Fibroblast of gingiva (primary cell): ENCODE measurements at regions not wholly inside any gene's neighbourhood (a gene's known extent, or its start where the extent isn't known, plus 50 kb on each side); places are given as distances from the start of the nearest gene placed in this dataset.
"Not testable (repeated sequence)": the region's sequence is repeated elsewhere in the genome, so short reads cannot be mapped to it uniquely, and the experiment has no call there.

ENCODE experiments used
- DNase-seq: peaks from one replicate; pipeline ENCODE4 v3.0.0-alpha.2; 2011; ENCODE audit warnings: low read depth

GRCh38 chr6:142637624-142638351 is 307.2 kb downstream of the HIVEP2 start:
- no peak for DNase-seq

GRCh38 chr6:142642651-142643050 is 302.3 kb downstream of the HIVEP2 start:
- no peak for DNase-seq

- DNase-seq: no peak
These were observed 300.1 kb downstream of the HIVEP2 start for GRCh38 chr6:142644866-142645265.

DNA sequence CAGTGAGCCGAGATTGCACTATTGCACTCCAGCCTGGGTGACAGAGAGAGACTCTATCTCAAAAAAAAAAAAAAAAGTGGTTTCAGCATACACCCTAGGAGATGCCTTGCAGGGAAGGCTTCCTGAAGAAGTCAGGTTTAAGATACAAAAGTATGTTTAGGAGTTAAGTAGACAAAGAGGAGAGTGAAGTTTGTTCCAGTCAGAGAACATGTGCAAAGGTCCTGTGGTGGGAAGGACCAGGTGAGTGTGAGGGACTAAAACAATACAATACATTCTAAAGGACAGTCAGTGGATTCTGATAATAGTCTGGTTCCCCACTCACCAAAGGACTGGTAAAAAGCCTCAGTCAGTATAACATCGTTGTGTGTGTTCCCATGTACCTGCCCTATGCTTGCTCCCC is 299.3 kb downstream of the HIVEP2 start:
- no peak for DNase-seq

- no peak for DNase-seq
These were observed 297.4 kb downstream of the HIVEP2 start for GRCh38 chr6:142647449-142648035.

GRCh38 chr6:142648036-142648451 is 296.9 kb downstream of the HIVEP2 start:
- DNase-seq: no peak

GRCh38 chr6:142648526-142648925 is 296.4 kb downstream of the HIVEP2 start:
- DNase-seq: no peak

GRCh38 chr6:142649438-142650234 is 295.3 kb downstream of the HIVEP2 start:
- DNase-seq: not testable (repeated sequence)

GRCh38 chr6:142651384-142651783 is 293.6 kb downstream of the HIVEP2 start:
- no peak for DNase-seq

DNA sequence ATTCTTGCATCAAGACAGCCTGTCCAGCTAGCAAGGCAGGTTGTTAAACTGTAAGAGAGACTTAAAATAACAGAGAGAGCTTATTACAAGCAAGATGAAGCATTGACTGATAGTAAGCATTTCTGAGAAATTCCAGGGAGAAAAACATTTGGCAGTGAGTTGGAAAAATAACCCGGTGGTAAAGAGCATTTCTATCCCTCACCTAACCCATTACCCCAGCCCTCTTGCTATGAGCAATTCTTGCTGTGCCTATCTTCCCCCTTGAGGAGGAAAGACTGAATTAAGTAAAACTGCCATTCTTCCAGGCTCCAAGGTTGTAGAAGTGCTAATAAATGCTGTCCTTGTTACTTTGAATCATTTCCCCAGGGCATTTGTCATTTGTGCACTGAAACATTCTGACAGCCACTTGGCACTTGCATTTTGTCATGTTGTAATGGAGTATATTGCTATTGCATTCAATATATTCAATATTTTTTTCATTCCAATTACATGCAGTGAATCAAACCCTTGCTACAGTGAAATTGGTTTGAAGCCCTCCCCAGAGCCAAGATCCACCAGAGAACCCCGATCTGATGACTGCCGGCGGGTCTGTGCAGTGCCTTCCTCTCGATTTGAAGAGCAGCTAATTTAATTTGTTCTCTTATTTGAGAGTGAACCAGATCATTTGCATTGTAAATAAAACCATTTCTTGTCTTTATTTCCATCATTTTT is 291.1 kb downstream of the HIVEP2 start:
- no peak for DNase-seq

GRCh38 chr6:142659661-142660060 is 285.3 kb downstream of the HIVEP2 start:
- no peak for DNase-seq

DNA sequence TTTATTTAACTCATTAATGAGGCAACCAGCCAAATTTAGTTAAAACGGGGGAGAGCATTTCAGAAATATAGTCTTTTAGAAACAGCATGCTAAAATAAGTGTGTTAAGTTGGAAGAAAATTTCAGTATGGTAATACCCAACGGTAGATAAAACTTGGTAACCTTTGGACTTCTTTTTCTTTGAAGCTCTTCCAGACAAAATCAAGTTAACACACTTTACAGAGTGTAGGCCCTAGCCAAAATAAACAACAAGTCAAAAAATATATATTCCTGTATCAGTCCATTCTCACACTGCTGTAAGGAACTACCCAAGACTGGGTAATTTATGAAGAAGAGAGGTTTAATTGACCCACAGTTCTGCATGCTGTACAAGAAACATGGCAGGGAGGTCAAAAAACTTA is 279.6 kb downstream of the HIVEP2 start:
- DNase-seq: no peak

- DNase-seq: no peak
These were observed 278.3 kb downstream of the HIVEP2 start for GRCh38 chr6:142666599-142667185.

DNA sequence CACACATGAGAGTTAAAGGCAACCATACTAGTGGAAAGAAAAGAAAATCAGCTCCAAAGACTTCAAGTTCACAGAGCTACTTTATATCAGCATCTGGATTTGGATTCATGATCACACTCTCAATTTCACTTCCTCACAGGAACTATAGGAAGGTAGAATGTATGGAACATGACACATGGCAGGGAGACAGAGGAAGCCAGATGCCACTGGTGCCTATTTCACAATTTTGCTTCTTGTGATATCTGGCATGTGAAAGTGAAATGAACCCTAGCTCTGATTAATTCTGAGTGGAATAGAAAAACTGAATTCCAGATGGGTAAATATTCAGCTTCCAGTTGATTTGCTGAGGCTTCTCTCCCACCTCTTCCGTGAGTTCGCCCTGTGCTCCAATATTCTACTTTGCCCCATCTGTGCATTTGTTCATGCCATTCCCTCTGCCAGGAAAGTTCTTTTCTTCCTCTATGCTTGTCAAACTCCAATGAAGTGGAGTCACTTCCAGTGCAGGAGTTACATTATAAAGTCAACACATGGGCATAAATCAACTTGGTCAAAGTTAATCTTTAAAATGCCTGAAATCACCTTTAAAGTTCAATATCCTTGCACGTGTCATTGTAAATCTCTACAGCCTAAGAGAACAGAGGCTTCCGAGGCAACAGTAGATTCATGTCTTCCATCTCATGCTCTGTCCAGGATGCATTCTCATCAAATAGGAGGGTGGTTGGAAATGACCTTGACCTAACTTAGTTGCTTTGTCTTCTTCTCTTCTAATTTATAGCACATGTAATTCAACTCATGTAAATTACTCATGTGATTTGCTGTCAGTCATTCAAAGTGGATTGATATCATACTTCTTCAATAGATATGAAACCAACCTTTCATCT is 275.3 kb downstream of the HIVEP2 start:
- no peak for DNase-seq

DNA sequence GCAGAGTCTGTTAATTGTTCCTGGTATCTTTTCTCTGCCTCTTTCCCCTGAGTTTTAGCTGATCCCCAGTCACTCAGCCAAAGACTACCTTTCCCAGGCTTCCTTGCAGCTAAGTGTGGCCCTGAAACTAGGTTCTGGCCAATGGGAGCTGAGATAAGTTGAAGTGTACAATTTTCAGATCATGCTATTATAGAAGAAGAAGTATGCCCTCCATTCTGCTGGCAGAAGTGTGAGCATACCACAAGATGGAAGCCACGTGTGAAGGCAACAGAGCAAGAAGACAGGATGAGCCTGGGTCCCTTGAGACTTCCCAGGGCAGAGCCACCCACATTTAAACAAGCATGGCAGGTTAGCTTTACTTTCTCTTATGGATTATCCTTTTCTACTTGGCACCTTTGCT is 273.2 kb downstream of the HIVEP2 start:
- DNase-seq: no peak

GRCh38 chr6:142675517-142675916 is 269.5 kb downstream of the HIVEP2 start:
- DNase-seq: no peak

GRCh38 chr6:142676027-142676443 is 268.9 kb downstream of the HIVEP2 start:
- no peak for DNase-seq

GRCh38 chr6:142676647-142677192 is 268.3 kb downstream of the HIVEP2 start:
- DNase-seq: no peak

GRCh38 chr6:142679907-142680700 is 264.9 kb downstream of the HIVEP2 start:
- peak; percentile 17 for DNase-seq

DNA sequence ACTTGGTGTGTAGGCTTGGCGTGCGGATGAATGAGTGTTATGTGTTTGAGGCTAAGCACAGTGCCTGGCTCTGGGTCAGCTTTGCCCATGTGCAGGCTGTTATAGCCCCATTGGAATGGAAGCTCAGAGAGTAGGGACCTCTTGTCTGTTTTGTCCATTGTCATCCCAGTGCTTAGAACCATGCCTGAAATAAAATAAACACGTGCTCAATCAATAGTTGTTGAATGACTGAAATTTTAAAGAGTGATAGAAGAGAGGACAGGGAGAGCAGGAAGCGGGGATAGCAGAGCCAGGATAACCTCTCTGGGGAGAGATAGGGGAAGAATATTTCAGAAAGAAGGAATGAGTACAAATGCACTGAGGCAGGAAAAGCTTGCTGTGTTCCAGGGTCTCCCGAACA is 263.9 kb downstream of the HIVEP2 start:
- DNase-seq: no peak
